ENCODE measurements at regions not wholly inside any gene's neighbourhood (a gene's known extent, or its start where the extent isn't known, plus 50 kb on each side); places are given as distances from the start of the nearest gene placed in this dataset.

- ATAC-seq: peak in 1 of 2 donors; percentile 44
- no peak overlapping the region for H3K27ac ChIP-seq
Observed at GRCh38 chr2:136384531-136385303, 266.8 kb upstream of the CXCR4 start.

DNA sequence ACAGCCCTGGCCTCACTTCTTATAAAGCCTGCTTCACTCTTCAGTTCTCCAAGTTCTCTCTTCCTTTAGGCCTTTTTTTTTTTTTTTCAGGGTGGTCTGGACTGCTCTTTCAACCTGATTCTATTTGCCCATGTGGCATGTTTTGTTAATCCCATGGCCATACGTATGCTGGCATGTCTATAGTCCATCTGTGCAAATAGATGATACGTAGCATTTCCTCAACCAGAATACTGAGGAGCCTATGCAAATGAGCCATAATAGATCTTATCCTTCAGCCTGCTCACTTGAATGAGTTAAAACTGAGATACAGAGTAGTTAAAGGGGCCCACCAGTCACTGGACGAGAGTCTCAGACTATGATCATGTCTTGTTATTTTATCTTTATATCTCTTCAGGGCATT is 265.2 kb upstream of the CXCR4 start:
- in situ Hi-C loops (cut with MboI; ENCODE audit: low sequenced_read_pairs in 4 of 4): loop anchor here (5.0 to 10.0 kb wide), 3 partner anchors 466 to 471 kb away; no protein-coding TSS in a partner anchor
- Histone ChIP-seq H3K27ac (no peak overlapping the region), H3K9me3 (no peaks in the 10 kb centered on the region), H3K36me3 (no peaks in the 10 kb centered on the region), H3K4me1 (no peaks in the 10 kb centered on the region), H3K4me3 (no peak overlapping the region), H3K27me3 (no peaks in the 10 kb centered on the region)
- TF ChIP-seq, protein P1, sequence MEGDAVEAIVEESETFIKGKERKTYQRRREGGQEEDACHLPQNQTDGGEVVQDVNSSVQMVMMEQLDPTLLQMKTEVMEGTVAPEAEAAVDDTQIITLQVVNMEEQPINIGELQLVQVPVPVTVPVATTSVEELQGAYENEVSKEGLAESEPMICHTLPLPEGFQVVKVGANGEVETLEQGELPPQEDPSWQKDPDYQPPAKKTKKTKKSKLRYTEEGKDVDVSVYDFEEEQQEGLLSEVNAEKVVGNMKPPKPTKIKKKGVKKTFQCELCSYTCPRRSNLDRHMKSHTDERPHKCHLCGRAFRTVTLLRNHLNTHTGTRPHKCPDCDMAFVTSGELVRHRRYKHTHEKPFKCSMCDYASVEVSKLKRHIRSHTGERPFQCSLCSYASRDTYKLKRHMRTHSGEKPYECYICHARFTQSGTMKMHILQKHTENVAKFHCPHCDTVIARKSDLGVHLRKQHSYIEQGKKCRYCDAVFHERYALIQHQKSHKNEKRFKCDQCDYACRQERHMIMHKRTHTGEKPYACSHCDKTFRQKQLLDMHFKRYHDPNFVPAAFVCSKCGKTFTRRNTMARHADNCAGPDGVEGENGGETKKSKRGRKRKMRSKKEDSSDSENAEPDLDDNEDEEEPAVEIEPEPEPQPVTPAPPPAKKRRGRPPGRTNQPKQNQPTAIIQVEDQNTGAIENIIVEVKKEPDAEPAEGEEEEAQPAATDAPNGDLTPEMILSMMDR (IDR thresholded peaks at IDR 0.05 in 4 of 5, conservative IDR thresholded peaks at IDR 0.05 in 1 of 5): no peak
- TF ChIP-seq POLR2A (IDR thresholded peaks at IDR 0.05): no peak
- intact Hi-C loops (cut with DNase I; ENCODE audit: low total_unique reads): loop anchor here (10.0 kb wide), 2 partner anchors 128 to 268 kb away; partner anchors contain the start of gene CXCR4
- DNase-seq: no peak
- no peak for ATAC-seq

More at GRCh38 chr2:136384531-136385303, 266.8 kb upstream of the CXCR4 start:
- H3K4me3 ChIP-seq: no peak overlapping the region
- no peaks in the 10 kb centered on the region for H3K9me3 ChIP-seq
- no peaks in the 10 kb centered on the region for H3K36me3 ChIP-seq
- TF ChIP-seq POLR2A (IDR thresholded peaks at IDR 0.05): no peak
- TF ChIP-seq, protein P1 (IDR thresholded peaks at IDR 0.05 in 4 of 5, conservative IDR thresholded peaks at IDR 0.05 in 1 of 5): peak in 3 of 5 experiments; percentile 20 to 32 (median 31)
- in situ Hi-C loops (cut with MboI; ENCODE audit: low sequenced_read_pairs in 4 of 4) (loop anchor here (5.0 to 10.0 kb wide), 3 partner anchors 467 to 472 kb away; no protein-coding TSS in a partner anchor), intact Hi-C loops (cut with DNase I; ENCODE audit: low total_unique reads) (loop anchor here (2.0 to 10.0 kb wide), 3 partner anchors 130 to 470 kb away; partner anchors contain the start of gene CXCR4)
- no peak for DNase-seq
- no peaks in the 10 kb centered on the region for H3K4me1 ChIP-seq
- H3K27me3 ChIP-seq: no peaks in the 10 kb centered on the region

- Histone ChIP-seq H3K27me3 (no peaks in the 10 kb centered on the region), H3K4me3 (no peak overlapping the region), H3K9me3 (no peaks in the 10 kb centered on the region), H3K4me1 (no peaks in the 10 kb centered on the region), H3K36me3 (no peaks in the 10 kb centered on the region), H3K27ac (no peak overlapping the region)
- intact Hi-C loops (cut with DNase I; ENCODE audit: low total_unique reads): loop anchor here (10.0 kb wide), 2 partner anchors 127 to 267 kb away; partner anchors contain the start of gene CXCR4
- in situ Hi-C loops (cut with MboI; ENCODE audit: low sequenced_read_pairs in 4 of 4): loop anchor here (5.0 to 10.0 kb wide), 3 partner anchors 465 to 470 kb away; no protein-coding TSS in a partner anchor
- no peak for ATAC-seq
- TF ChIP-seq, protein P1 (IDR thresholded peaks at IDR 0.05 in 4 of 5, conservative IDR thresholded peaks at IDR 0.05 in 1 of 5): no peak
- TF ChIP-seq POLR2A (IDR thresholded peaks at IDR 0.05): no peak
- no peak for DNase-seq
Observed at GRCh38 chr2:136381722-136382633, 264.0 kb upstream of the CXCR4 start.

- H3K4me1 ChIP-seq: no peaks in the 10 kb centered on the region
- ATAC-seq: no peak
- no peaks in the 10 kb centered on the region for H3K27me3 ChIP-seq
- H3K36me3 ChIP-seq: no peaks in the 10 kb centered on the region
- no peak for DNase-seq
- H3K9me3 ChIP-seq: no peaks in the 10 kb centered on the region
- H3K27ac ChIP-seq: no peak overlapping the region
- in situ Hi-C loops (cut with MboI; ENCODE audit: low sequenced_read_pairs in 4 of 4): loop anchor here (5.0 to 10.0 kb wide), 3 partner anchors 464 to 469 kb away; no protein-coding TSS in a partner anchor
- TF ChIP-seq, protein P1 (IDR thresholded peaks at IDR 0.05 in 4 of 5, conservative IDR thresholded peaks at IDR 0.05 in 1 of 5): no peak
- TF ChIP-seq POLR2A (IDR thresholded peaks at IDR 0.05): no peak
- intact Hi-C loops (cut with DNase I; ENCODE audit: low total_unique reads): loop anchor here (10.0 kb wide), 2 partner anchors 126 to 266 kb away; partner anchors contain the start of gene CXCR4
- H3K4me3 ChIP-seq: no peak overlapping the region
Observed at GRCh38 chr2:136381245-136381644, 263.3 kb upstream of the CXCR4 start.
